HEK293 (cell line): ENCODE measurements at regions not wholly inside any gene's neighbourhood (a gene's known extent, or its start where the extent isn't known, plus 50 kb on each side); places are given as distances from the start of the nearest gene placed in this dataset.

ENCODE experiments used
- CTCF ChIA-PET: fragments of 350-600 bp; formaldehyde crosslinking; extraction: SDS; loops from one replicate; lab custom pipeline; 2021; ENCODE audit warnings: antibody characterized with exemption; lab: Yijun Ruan, JAX
- POLR2A ChIA-PET: fragments of 300-600 bp; formaldehyde crosslinking; extraction: SDS; loops from one replicate; lab custom pipeline; 2020; ENCODE audit warnings: antibody characterized with exemption, inconsistent platforms; lab: Yijun Ruan, JAX
- H3K27ac ChIP-seq: fragments of 200-500 bp; sonication (Bioruptor generic); 2 replicates; pipeline ENCODE4 v1.5.1; 2014; ENCODE audit warnings: low read depth, low read length, control low read depth, inconsistent platforms; ENCODE audit errors: extremely low read depth
- H3K36me3 ChIP-seq, 2 experiments: fragments of 200-500 bp in 1 of 2; sonication (Bioruptor generic) in 1 of 2; 1 replicate in 1 of 2; 2 replicates in 1 of 2; pipeline ENCODE4 v1.5.1; 2014 to 2017; ENCODE audit warnings: inconsistent platforms in 2 of 2, low read length in 2 of 2; ENCODE audit not compliant: control insufficient read depth in 2 of 2, insufficient read depth in 1 of 2
- H3K4me1 ChIP-seq: fragments of 200-500 bp; sonication (Bioruptor generic); 2 replicates; pipeline ENCODE4 v1.5.1; 2014; ENCODE audit warnings: mild to moderate bottlenecking, low read length, inconsistent platforms; ENCODE audit not compliant: control insufficient read depth, insufficient read depth
- H3K4me3 ChIP-seq: 2 replicates; pipeline ENCODE4 v1.5.1; 2011; ENCODE audit warnings: low read depth, mild to moderate bottlenecking, control low read depth, low read length, moderate library complexity
- H3K9me3 ChIP-seq: fragments of 200-500 bp; sonication (Bioruptor generic); 2 replicates; pipeline ENCODE4 v1.5.1; 2014; ENCODE audit warnings: low read depth, low read length, inconsistent platforms; ENCODE audit not compliant: control insufficient read depth, insufficient read depth
- BCL11B ChIP-seq: fragments of 450-650 bp; formaldehyde crosslinking; IDR thresholded peaks from 2 replicates; pipeline ENCODE4 v1.5.1; 2016; ENCODE audit warnings: low read depth, missing biosample characterization, missing genetic modification characterization
- ELK4 ChIP-seq: IDR thresholded peaks from 2 replicates; pipeline ENCODE4 v1.6.1; 2011; ENCODE audit warnings: mild to moderate bottlenecking, low read depth, low read length, borderline replicate concordance
- GLI4 ChIP-seq: fragments of 450-650 bp; formaldehyde crosslinking; IDR thresholded peaks from 2 replicates; pipeline ENCODE4 v1.5.1; 2016; ENCODE audit warnings: missing biosample characterization, missing genetic modification characterization
- HOXD13 ChIP-seq: sonication (generic); formaldehyde crosslinking; IDR thresholded peaks from 2 replicates; pipeline ENCODE4 v1.8.0; 2022; ENCODE audit warnings: missing genetic modification reagents, borderline replicate concordance
- MZF1 ChIP-seq: fragments of 450-650 bp; formaldehyde crosslinking; IDR thresholded peaks from 2 replicates; pipeline ENCODE4 v1.5.1; 2017; ENCODE audit warnings: missing biosample characterization, missing genetic modification characterization, borderline replicate concordance
- TSHZ1 ChIP-seq: fragments of 450-650 bp; formaldehyde crosslinking; IDR thresholded peaks from 2 replicates; pipeline ENCODE4 v1.5.1; 2016; ENCODE audit warnings: missing biosample characterization, missing genetic modification characterization, borderline replicate concordance
- ZBTB10 ChIP-seq: fragments of 450-650 bp; formaldehyde crosslinking; IDR thresholded peaks from 2 replicates; pipeline ENCODE4 v1.5.1; 2016; ENCODE audit warnings: missing biosample characterization, missing genetic modification characterization
- ZBTB11 ChIP-seq: fragments of 450-650 bp; formaldehyde crosslinking; conservative IDR thresholded peaks from 2 replicates; pipeline ENCODE4 v1.5.1; 2016; ENCODE audit warnings: low read depth, missing biosample characterization, missing genetic modification characterization
- ZBTB20 ChIP-seq: fragments of 450-650 bp; formaldehyde crosslinking; IDR thresholded peaks from 2 replicates; pipeline ENCODE4 v1.5.1; 2016; ENCODE audit warnings: missing biosample characterization, missing genetic modification characterization
- ZFP41 ChIP-seq: fragments of 450-650 bp; formaldehyde crosslinking; IDR thresholded peaks from 2 replicates; pipeline ENCODE4 v1.5.1; 2016; ENCODE audit warnings: missing biosample characterization, missing genetic modification characterization, borderline replicate concordance
- ZNF148 ChIP-seq: fragments of 450-650 bp; formaldehyde crosslinking; IDR thresholded peaks from 2 replicates; pipeline ENCODE4 v1.5.0; 2017; ENCODE audit warnings: missing biosample characterization, missing genetic modification characterization, borderline replicate concordance
- ZNF16 ChIP-seq: fragments of 450-650 bp; formaldehyde crosslinking; IDR thresholded peaks from 2 replicates; pipeline ENCODE4 v1.5.1; 2016; ENCODE audit warnings: low read depth, missing biosample characterization, missing genetic modification characterization
- ZNF184 ChIP-seq: fragments of 450-650 bp; IDR thresholded peaks from 2 replicates; pipeline ENCODE4 v1.5.1; 2018; ENCODE audit warnings: missing biosample characterization, mild to moderate bottlenecking, missing genetic modification characterization
- ZNF26 ChIP-seq: fragments of 450-650 bp; formaldehyde crosslinking; IDR thresholded peaks from 2 replicates; pipeline ENCODE4 v1.5.1; 2016; ENCODE audit warnings: missing biosample characterization, missing genetic modification characterization
- ZNF366 ChIP-seq: fragments of 450-650 bp; formaldehyde crosslinking; conservative IDR thresholded peaks from 2 replicates; pipeline ENCODE4 v1.5.1; 2016; ENCODE audit warnings: missing biosample characterization, missing genetic modification characterization
- ZNF580 ChIP-seq: fragments of 450-650 bp; formaldehyde crosslinking; IDR thresholded peaks from 2 replicates; pipeline ENCODE4 v1.5.1; 2016; ENCODE audit warnings: missing biosample characterization, missing genetic modification characterization
- ZNF596 ChIP-seq: fragments of 450-650 bp; IDR thresholded peaks from 2 replicates; pipeline ENCODE4 v1.5.0; 2018; ENCODE audit warnings: missing biosample characterization, mild to moderate bottlenecking, missing genetic modification characterization, moderate library complexity
- ZNF660 ChIP-seq: fragments of 450-650 bp; IDR thresholded peaks from 2 replicates; pipeline ENCODE4 v1.5.1; 2018; ENCODE audit warnings: missing biosample characterization, mild to moderate bottlenecking, missing genetic modification characterization
- ZNF76 ChIP-seq: fragments of 450-650 bp; formaldehyde crosslinking; IDR thresholded peaks from 2 replicates; pipeline ENCODE4; 2016; ENCODE audit warnings: low read depth, missing biosample characterization, missing genetic modification characterization, borderline replicate concordance

- ChIA-PET CTCF (no interaction called here), POLR2A (no interaction called here)
- H3K27ac ChIP-seq: no peak overlapping the region
- no peaks in the 10 kb centered on the region for H3K9me3 ChIP-seq
- no peaks in the 10 kb centered on the region for H3K4me1 ChIP-seq
- H3K4me3 ChIP-seq: no peak overlapping the region
- TF ChIP-seq ZFP41 (tag by site-specific recombination) (no peak), HOXD13 (CRISPR knock-in tag) (no peak), ZNF660 (tag by site-specific recombination) (no peak), ZBTB11 (tag by site-specific recombination) (no peak), ELK4 (no peak), ZNF366 (tag by site-specific recombination) (no peak), ZBTB10 (tag by site-specific recombination) (no peak), ZNF580 (tag by site-specific recombination) (no peak), ZNF76 (tag by site-specific recombination) (no peak), ZNF16 (tag by site-specific recombination) (no peak), ZNF184 (tag by site-specific recombination) (no peak), MZF1 (tag by site-specific recombination) (no peak), BCL11B (tag by site-specific recombination) (no peak), ZBTB20 (no peak), ZNF596 (no peak), GLI4 (tag by site-specific recombination) (no peak)
- H3K36me3 ChIP-seq: no peaks in the 10 kb centered on the region
These were observed 164.3 kb downstream of the GRIN2B start for GRCh38 chr12:13817131-13817530.

- Histone ChIP-seq H3K9me3 (no peaks in the 10 kb centered on the region), H3K27ac (no peak overlapping the region), H3K36me3 (no peaks in the 10 kb centered on the region), H3K4me3 (no peak overlapping the region), H3K4me1 (no peaks in the 10 kb centered on the region)
- ChIA-PET CTCF (no interaction called here), POLR2A (no interaction called here)
- no peak for TF ChIP-seq ZNF148 (tag by site-specific recombination)
- no peak for TF ChIP-seq TSHZ1 (tag by site-specific recombination)
- TF ChIP-seq ZNF26 (tag by site-specific recombination): no peak
These were observed 165.0 kb downstream of the GRIN2B start for GRCh38 chr12:13816394-13816793.
